ENCODE measurements at regions not wholly inside any gene's neighbourhood (a gene's known extent, or its start where the extent isn't known, plus 50 kb on each side); places are given as distances from the start of the nearest gene placed in this dataset.

GRCh38 chr17:77426676-77427386, 286.1 kb downstream of the SEC14L1 start:
- no peak for DNase-seq (ENCODE audit: low spot score in 2 of 2)
- H3K4me1 ChIP-seq, result peaks cover 66 to 68% of the 10 kb centered on the region in 2 donors
- no peaks in the 10 kb centered on the region for H3K36me3 ChIP-seq
- intact Hi-C loops (cut with DNase I; ENCODE audit: low total_unique reads), result loop anchor here (10.0 kb wide), 1 partner anchor 102 kb away; no protein-coding TSS in a partner anchor
- H3K27ac ChIP-seq, result peak overlapping the region; percentile 94 to 96
- no peaks in the 10 kb centered on the region for H3K9me3 ChIP-seq
- H3K27me3 ChIP-seq, result no peaks in the 10 kb centered on the region
- no peak overlapping the region for H3K4me3 ChIP-seq
- no peak for TF ChIP-seq POLR2AphosphoS5 (IDR thresholded peaks at IDR 0.05)
- TF ChIP-seq POLR2A (IDR thresholded peaks at IDR 0.05), result no peak
- no peak for TF ChIP-seq CTCF (IDR thresholded peaks at IDR 0.05)

GRCh38 chr17:77427391-77427991, 286.7 kb downstream of the SEC14L1 start:
- Histone ChIP-seq H3K36me3 (no peaks in the 10 kb centered on the region), H3K4me1 (peaks cover 62% of the 10 kb centered on the region in 2 donors), H3K4me3 (peak overlapping the region in 1 of 3 donors; percentile 1), H3K27ac (peak overlapping the region; percentile 94 to 96), H3K9me3 (no peaks in the 10 kb centered on the region), H3K27me3 (no peaks in the 10 kb centered on the region)
- no peak for DNase-seq (ENCODE audit: low spot score in 2 of 2)
- intact Hi-C loops (cut with DNase I; ENCODE audit: low total_unique reads), result loop anchor here (10.0 kb wide), 1 partner anchor 103 kb away; no protein-coding TSS in a partner anchor
- TF ChIP-seq CTCF (IDR thresholded peaks at IDR 0.05) (no peak), POLR2AphosphoS5 (IDR thresholded peaks at IDR 0.05) (no peak), POLR2A (IDR thresholded peaks at IDR 0.05) (no peak)

- no peak for TF ChIP-seq POLR2A (IDR thresholded peaks at IDR 0.05)
- TF ChIP-seq CTCF (IDR thresholded peaks at IDR 0.05), result no peak
- TF ChIP-seq POLR2AphosphoS5 (IDR thresholded peaks at IDR 0.05), result no peak
- DNase-seq (ENCODE audit: low spot score in 2 of 2), result no peak
Observed at GRCh38 chr17:77428020-77428748, 287.4 kb downstream of the SEC14L1 start.

GRCh38 chr17:77428749-77429368, 288.1 kb downstream of the SEC14L1 start:
- no peaks in the 10 kb centered on the region for H3K9me3 ChIP-seq
- no peaks in the 10 kb centered on the region for H3K27me3 ChIP-seq
- H3K4me3 ChIP-seq, result no peak overlapping the region
- DNase-seq (ENCODE audit: low spot score in 2 of 2), result no peak
- H3K36me3 ChIP-seq, result no peaks in the 10 kb centered on the region
- H3K27ac ChIP-seq, result peak overlapping the region; percentile 94 to 96
- intact Hi-C loops (cut with DNase I; ENCODE audit: low total_unique reads), result loop anchor here (10.0 kb wide), 1 partner anchor 104 kb away; no protein-coding TSS in a partner anchor
- H3K4me1 ChIP-seq, result peaks cover 53 to 59% of the 10 kb centered on the region in 2 donors
- TF ChIP-seq POLR2AphosphoS5 (IDR thresholded peaks at IDR 0.05) (no peak), CTCF (IDR thresholded peaks at IDR 0.05) (no peak), POLR2A (IDR thresholded peaks at IDR 0.05) (no peak)

More at GRCh38 chr17:77428020-77428748, 287.4 kb downstream of the SEC14L1 start:
- Histone ChIP-seq H3K27me3 (no peaks in the 10 kb centered on the region), H3K4me1 (peaks cover 55 to 59% of the 10 kb centered on the region in 2 donors), H3K36me3 (no peaks in the 10 kb centered on the region), H3K27ac (peak overlapping the region; percentile 94 to 96), H3K9me3 (no peaks in the 10 kb centered on the region), H3K4me3 (peak overlapping the region in 1 of 3 donors; percentile 1)
- intact Hi-C loops (cut with DNase I; ENCODE audit: low total_unique reads), result loop anchor here (10.0 kb wide), 1 partner anchor 103 kb away; no protein-coding TSS in a partner anchor

Data from breast epithelium (tissue), 4 donors.